NCI-H1105 (cell line): ENCODE measurements at regions not wholly inside any gene's neighbourhood (a gene's known extent, or its start where the extent isn't known, plus 50 kb on each side); places are given as distances from the start of the nearest gene placed in this dataset.
"Not testable (repeated sequence)": the region's sequence is repeated elsewhere in the genome, so short reads cannot be mapped to it uniquely, and the experiment has no call there.

Source experiments
- DNase-seq: peaks from one replicate; lab custom pipeline; 2025; lab: John Stamatoyannopoulos, UW

- no peak for DNase-seq
Measured at GRCh38 chr2:185384822-185385560, 353.6 kb upstream of the FSIP2 start.

GRCh38 chr2:185388226-185388625, 350.4 kb upstream of the FSIP2 start:
- no peak for DNase-seq

GRCh38 chr2:185391543-185391942, 347.1 kb upstream of the FSIP2 start:
- no peak for DNase-seq

GRCh38 chr2:185393091-185393490, 345.5 kb upstream of the FSIP2 start:
- no peak for DNase-seq

GRCh38 chr2:185402474-185402873, 336.1 kb upstream of the FSIP2 start:
- DNase-seq: no peak

- DNase-seq: no peak
Measured at GRCh38 chr2:185404578-185404977, 334.0 kb upstream of the FSIP2 start.

- DNase-seq: no peak
Measured at GRCh38 chr2:185417111-185417510, 321.5 kb upstream of the FSIP2 start.

GRCh38 chr2:185417688-185418087, 320.9 kb upstream of the FSIP2 start:
- DNase-seq: no peak

GRCh38 chr2:185424958-185425629, 313.5 kb upstream of the FSIP2 start:
- not testable (repeated sequence) for DNase-seq

GRCh38 chr2:185428000-185428399, 310.6 kb upstream of the FSIP2 start:
- no peak for DNase-seq

GRCh38 chr2:185433824-185434223, 304.8 kb upstream of the FSIP2 start:
- DNase-seq: no peak

GRCh38 chr2:185436787-185437372, 301.7 kb upstream of the FSIP2 start:
- no peak for DNase-seq

GRCh38 chr2:185441486-185442005, 297.1 kb upstream of the FSIP2 start:
- DNase-seq: no peak

- no peak for DNase-seq
Measured at GRCh38 chr2:185456517-185456916, 282.1 kb upstream of the FSIP2 start.

GRCh38 chr2:185463481-185463880, 275.1 kb upstream of the FSIP2 start:
- DNase-seq: no peak

GRCh38 chr2:185466915-185467314, 271.7 kb upstream of the FSIP2 start:
- DNase-seq: no peak

GRCh38 chr2:185471441-185471840, 267.2 kb upstream of the FSIP2 start:
- no peak for DNase-seq

GRCh38 chr2:185472574-185472973, 266.0 kb upstream of the FSIP2 start:
- DNase-seq: no peak

- DNase-seq: no peak
Measured at GRCh38 chr2:185473838-185474237, 264.8 kb upstream of the FSIP2 start.

GRCh38 chr2:185475914-185476313, 262.7 kb upstream of the FSIP2 start:
- peak; percentile 62 for DNase-seq

- no peak for DNase-seq
Measured at GRCh38 chr2:185477452-185477851, 261.2 kb upstream of the FSIP2 start.

GRCh38 chr2:185484602-185485001, 254.0 kb upstream of the FSIP2 start:
- no peak for DNase-seq

GRCh38 chr2:185502351-185502750, 236.3 kb upstream of the FSIP2 start:
- no peak for DNase-seq
